DND-41 (cell line): ENCODE measurements at regions not wholly inside any gene's neighbourhood (a gene's known extent, or its start where the extent isn't known, plus 50 kb on each side); places are given as distances from the start of the nearest gene placed in this dataset.

Source experiments
- EZH2 ChIP-seq: IDR thresholded peaks from 3 replicates; pipeline ENCODE4 v1.6.1; 2012; ENCODE audit warnings: borderline replicate concordance, low read depth, mild to moderate bottlenecking, moderate library complexity, low read length, inconsistent platforms; ENCODE audit not compliant: severe bottlenecking
- TF ChIP-seq, protein P1 (sequence below): IDR thresholded peaks from 2 replicates; pipeline ENCODE4 v1.5.1; 2012; ENCODE audit warnings: borderline replicate concordance, low read length, moderate library complexity, mild to moderate bottlenecking; ENCODE audit not compliant: poor library complexity, severe bottlenecking; ENCODE audit errors: extremely low read depth

DNA sequence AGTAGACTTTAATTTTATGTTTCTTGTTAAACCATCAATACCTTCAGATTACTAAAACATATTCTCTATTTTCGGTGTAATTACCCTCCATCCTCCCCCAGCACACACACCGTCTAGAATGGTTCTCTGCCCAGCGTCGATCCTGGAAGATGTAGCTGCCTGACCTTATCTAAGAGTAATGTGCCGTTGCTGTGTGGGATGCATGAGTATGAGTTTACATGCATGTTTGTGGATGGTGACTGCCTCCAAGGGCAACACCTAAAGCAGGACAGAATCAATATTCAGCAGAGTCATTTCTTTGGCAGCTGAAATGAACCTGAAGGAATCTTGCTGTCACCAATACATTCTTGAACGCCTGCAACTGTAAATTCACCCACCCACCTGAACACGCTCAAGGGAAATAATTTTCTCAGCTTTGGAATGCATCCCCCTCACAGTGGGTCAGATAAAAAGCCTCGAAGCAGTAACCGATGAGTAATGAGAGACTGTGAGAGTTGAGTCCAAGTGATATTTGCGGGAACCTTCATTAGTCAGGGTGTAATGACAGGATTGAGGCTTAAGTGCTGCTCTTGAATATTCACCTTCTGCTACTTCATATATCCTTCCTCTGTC lies 155.8 kb upstream of the RND3 start:
- TF ChIP-seq EZH2: no peak
- TF ChIP-seq, protein P1, sequence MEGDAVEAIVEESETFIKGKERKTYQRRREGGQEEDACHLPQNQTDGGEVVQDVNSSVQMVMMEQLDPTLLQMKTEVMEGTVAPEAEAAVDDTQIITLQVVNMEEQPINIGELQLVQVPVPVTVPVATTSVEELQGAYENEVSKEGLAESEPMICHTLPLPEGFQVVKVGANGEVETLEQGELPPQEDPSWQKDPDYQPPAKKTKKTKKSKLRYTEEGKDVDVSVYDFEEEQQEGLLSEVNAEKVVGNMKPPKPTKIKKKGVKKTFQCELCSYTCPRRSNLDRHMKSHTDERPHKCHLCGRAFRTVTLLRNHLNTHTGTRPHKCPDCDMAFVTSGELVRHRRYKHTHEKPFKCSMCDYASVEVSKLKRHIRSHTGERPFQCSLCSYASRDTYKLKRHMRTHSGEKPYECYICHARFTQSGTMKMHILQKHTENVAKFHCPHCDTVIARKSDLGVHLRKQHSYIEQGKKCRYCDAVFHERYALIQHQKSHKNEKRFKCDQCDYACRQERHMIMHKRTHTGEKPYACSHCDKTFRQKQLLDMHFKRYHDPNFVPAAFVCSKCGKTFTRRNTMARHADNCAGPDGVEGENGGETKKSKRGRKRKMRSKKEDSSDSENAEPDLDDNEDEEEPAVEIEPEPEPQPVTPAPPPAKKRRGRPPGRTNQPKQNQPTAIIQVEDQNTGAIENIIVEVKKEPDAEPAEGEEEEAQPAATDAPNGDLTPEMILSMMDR: no peak
